ENCODE measurements at regions not wholly inside any gene's neighbourhood (a gene's known extent, or its start where the extent isn't known, plus 50 kb on each side); places are given as distances from the start of the nearest gene placed in this dataset.

DNA sequence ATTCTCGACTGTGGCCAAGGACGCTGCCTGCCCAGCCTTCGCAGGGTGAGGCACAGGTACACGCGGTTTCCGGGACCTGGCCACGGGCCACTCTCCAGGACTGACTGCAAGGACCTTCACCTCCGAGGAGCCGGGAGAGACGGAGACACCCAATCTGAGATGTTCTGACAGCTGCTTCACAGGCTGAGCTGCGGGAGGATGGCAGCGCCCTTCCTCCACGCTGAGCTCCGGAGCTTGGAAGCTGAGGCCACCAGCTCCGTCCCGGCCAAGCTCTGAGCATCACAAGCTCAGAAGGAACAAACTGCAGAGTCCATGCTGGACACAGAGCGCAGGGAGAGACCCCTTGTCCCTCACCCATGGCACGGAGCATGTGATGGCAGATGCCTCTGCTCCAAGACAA is 71.1 kb upstream of the CTDP1 start:
- TF ChIP-seq, protein P1, sequence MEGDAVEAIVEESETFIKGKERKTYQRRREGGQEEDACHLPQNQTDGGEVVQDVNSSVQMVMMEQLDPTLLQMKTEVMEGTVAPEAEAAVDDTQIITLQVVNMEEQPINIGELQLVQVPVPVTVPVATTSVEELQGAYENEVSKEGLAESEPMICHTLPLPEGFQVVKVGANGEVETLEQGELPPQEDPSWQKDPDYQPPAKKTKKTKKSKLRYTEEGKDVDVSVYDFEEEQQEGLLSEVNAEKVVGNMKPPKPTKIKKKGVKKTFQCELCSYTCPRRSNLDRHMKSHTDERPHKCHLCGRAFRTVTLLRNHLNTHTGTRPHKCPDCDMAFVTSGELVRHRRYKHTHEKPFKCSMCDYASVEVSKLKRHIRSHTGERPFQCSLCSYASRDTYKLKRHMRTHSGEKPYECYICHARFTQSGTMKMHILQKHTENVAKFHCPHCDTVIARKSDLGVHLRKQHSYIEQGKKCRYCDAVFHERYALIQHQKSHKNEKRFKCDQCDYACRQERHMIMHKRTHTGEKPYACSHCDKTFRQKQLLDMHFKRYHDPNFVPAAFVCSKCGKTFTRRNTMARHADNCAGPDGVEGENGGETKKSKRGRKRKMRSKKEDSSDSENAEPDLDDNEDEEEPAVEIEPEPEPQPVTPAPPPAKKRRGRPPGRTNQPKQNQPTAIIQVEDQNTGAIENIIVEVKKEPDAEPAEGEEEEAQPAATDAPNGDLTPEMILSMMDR (conservative IDR thresholded peaks at IDR 0.05; ENCODE audit: low read length): no peak
- TF ChIP-seq EZH2phosphoT487 (IDR thresholded peaks at IDR 0.05; ENCODE audit: borderline replicate concordance, low read depth, low read length): no peak

All from OCI-LY7 (cell line).